Type B pancreatic cell (in vitro differentiated cells): ENCODE measurements at regions not wholly inside any gene's neighbourhood (a gene's known extent, or its start where the extent isn't known, plus 50 kb on each side); places are given as distances from the start of the nearest gene placed in this dataset.

ENCODE experiments used
- DNase-seq: peaks from one replicate; pipeline ENCODE4 v3.0.0; 2021; ENCODE audit warnings: mixed read lengths; ENCODE audit not compliant: unreplicated experiment; ENCODE audit errors: extremely low spot score
- H3K27ac Mint-ChIP-seq: 2 replicates; pipeline ENCODE4 v1.8.0; 2021; ENCODE audit warnings: mild to moderate bottlenecking, mixed read lengths
- H3K27me3 Mint-ChIP-seq: 2 replicates; pipeline ENCODE4 v1.8.0; 2021; ENCODE audit warnings: mixed read lengths
- H3K36me3 Mint-ChIP-seq: 2 replicates; pipeline ENCODE4 v1.8.0; 2021; ENCODE audit warnings: mixed read lengths
- H3K4me1 Mint-ChIP-seq: one replicate; pipeline ENCODE4 v1.8.0; 2021; ENCODE audit warnings: mixed read lengths; ENCODE audit not compliant: unreplicated experiment
- H3K4me3 Mint-ChIP-seq: 2 replicates; pipeline ENCODE4 v1.8.0; 2021; ENCODE audit warnings: mild to moderate bottlenecking, mixed read lengths
- H3K9me3 Mint-ChIP-seq: 2 replicates; pipeline ENCODE4 v1.8.0; 2021; ENCODE audit warnings: mixed read lengths
- TF ChIP-seq, protein P1 (sequence below): fragments of 200-600 bp; sonication (generic); conservative IDR thresholded peaks from 2 replicates; pipeline ENCODE4 v1.5.0; 2021; ENCODE audit warnings: antibody characterized with exemption, mild to moderate bottlenecking

DNA sequence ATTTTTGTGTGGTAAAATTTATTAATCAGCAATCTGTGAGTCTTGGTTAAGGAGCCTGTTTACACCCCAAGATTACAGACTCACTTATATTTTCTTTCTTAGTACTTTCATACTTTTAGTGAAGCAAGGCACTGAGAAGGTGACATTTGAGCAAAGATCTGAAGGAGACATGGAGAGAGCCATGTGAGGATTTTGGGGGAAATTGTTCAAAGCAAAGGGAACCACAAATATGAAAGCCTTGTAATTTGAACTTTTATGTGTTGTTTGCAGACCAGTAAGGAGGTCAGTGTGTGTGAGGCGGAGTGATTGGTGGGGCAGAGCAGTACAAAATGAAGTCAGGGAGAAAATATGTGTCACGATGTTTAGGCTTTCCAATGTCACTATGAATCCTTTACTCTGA is 140.7 kb upstream of the KLF12 start:
- H3K9me3 Mint-ChIP-seq, result peaks cover 7% of the 10 kb centered on the region
- H3K4me1 Mint-ChIP-seq, result peaks cover 4% of the 10 kb centered on the region
- H3K36me3 Mint-ChIP-seq, result no peaks in the 10 kb centered on the region
- no peak overlapping the region for H3K27ac Mint-ChIP-seq
- H3K27me3 Mint-ChIP-seq, result no peaks in the 10 kb centered on the region
- H3K4me3 Mint-ChIP-seq, result no peak overlapping the region
- no peak for DNase-seq
- TF ChIP-seq, protein P1, sequence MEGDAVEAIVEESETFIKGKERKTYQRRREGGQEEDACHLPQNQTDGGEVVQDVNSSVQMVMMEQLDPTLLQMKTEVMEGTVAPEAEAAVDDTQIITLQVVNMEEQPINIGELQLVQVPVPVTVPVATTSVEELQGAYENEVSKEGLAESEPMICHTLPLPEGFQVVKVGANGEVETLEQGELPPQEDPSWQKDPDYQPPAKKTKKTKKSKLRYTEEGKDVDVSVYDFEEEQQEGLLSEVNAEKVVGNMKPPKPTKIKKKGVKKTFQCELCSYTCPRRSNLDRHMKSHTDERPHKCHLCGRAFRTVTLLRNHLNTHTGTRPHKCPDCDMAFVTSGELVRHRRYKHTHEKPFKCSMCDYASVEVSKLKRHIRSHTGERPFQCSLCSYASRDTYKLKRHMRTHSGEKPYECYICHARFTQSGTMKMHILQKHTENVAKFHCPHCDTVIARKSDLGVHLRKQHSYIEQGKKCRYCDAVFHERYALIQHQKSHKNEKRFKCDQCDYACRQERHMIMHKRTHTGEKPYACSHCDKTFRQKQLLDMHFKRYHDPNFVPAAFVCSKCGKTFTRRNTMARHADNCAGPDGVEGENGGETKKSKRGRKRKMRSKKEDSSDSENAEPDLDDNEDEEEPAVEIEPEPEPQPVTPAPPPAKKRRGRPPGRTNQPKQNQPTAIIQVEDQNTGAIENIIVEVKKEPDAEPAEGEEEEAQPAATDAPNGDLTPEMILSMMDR, result no peak

DNA sequence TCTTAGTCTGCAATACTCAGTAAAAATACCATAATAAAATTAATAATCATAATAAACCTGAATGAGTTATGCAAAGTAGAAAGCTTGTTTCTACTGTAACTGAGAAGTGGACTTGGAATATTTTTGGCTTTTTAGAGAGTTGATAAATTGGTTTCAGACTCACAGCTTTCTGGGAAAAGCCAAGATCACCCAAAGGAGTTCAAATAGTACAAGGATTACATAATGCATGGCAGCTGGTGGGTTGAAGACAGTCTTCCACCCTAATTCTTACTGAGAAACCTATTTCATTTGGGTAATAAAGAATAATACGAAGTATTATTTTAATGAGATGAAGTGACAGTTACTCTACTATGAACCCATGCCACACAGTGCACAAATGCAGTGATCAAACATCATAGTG is 139.4 kb upstream of the KLF12 start:
- H3K9me3 Mint-ChIP-seq, result peaks cover 7% of the 10 kb centered on the region
- TF ChIP-seq, protein P1, result no peak
- no peak for DNase-seq
- H3K4me3 Mint-ChIP-seq, result no peak overlapping the region
- no peak overlapping the region for H3K27ac Mint-ChIP-seq
- H3K36me3 Mint-ChIP-seq, result no peaks in the 10 kb centered on the region
- no peaks in the 10 kb centered on the region for H3K27me3 Mint-ChIP-seq
- H3K4me1 Mint-ChIP-seq, result peaks cover 4% of the 10 kb centered on the region

DNA sequence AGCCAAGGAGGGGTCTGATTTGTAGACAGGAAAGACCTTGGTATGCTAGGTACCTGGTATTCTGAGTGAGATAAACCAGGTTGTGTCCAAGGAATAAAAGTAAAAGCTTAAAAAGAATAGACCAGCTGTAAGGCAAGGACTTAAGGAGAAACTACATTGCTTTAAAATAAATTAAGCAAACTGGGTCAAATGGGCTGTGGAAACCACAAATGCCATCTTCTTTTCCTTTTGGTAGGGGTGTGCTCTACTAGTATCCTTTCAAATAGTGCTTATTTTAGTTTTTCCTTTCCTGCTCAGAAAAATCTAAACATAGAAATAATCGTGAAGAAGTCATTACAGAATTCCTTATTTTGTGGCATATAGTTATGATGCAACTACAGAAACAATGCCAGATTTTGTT is 138.6 kb upstream of the KLF12 start:
- TF ChIP-seq, protein P1, result no peak
- no peak overlapping the region for H3K27ac Mint-ChIP-seq
- no peak for DNase-seq
- no peaks in the 10 kb centered on the region for H3K27me3 Mint-ChIP-seq
- H3K9me3 Mint-ChIP-seq, result peaks cover 7% of the 10 kb centered on the region
- peaks cover 4% of the 10 kb centered on the region for H3K4me1 Mint-ChIP-seq
- no peaks in the 10 kb centered on the region for H3K36me3 Mint-ChIP-seq
- no peak overlapping the region for H3K4me3 Mint-ChIP-seq

DNA sequence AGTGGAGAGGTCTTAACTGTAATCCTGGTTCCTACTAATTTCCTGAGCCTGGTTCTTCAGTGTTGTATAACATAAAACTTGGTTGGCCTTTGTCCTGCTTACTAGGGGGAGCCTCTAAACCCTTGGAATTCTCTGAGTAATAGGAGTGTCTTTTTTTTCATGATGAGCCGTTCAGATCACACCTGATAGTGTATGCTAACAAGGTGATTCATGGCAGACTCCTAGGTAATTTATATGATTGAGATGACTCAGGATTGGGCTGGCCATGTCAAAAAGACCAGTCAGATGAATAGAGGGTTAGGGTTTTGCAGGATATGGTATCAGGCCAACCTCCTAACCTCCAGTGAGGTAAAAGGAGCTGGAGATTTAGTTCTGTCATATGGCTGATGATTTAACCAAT is 135.8 kb upstream of the KLF12 start:
- H3K27me3 Mint-ChIP-seq, result no peaks in the 10 kb centered on the region
- DNase-seq, result no peak
- no peak overlapping the region for H3K27ac Mint-ChIP-seq
- no peak overlapping the region for H3K4me3 Mint-ChIP-seq
- TF ChIP-seq, protein P1, result no peak
- no peaks in the 10 kb centered on the region for H3K36me3 Mint-ChIP-seq
- H3K9me3 Mint-ChIP-seq, result peaks cover 15% of the 10 kb centered on the region
- peaks cover 4% of the 10 kb centered on the region for H3K4me1 Mint-ChIP-seq

DNA sequence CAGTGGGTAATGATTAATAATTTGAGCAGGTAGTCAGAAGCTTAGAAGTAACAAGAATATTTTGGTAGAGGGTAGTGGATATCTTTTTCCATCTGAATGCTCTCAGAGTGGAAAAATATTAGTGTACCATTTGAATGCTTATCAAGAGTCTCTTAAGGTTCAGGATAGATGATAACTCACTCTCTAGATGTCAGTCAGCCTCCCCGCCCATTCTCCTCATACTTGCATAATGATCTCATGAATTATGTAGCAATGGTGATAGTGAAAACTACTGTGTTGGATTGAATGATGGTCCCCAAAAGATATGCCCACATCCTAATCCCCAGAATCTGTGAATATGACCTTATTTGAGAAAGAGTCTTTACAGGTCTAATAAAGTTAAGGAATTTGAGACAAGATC is 132.7 kb upstream of the KLF12 start:
- H3K36me3 Mint-ChIP-seq, result no peaks in the 10 kb centered on the region

More for the DNA sequence above, 132.7 kb upstream of the KLF12 start:
- no peak for DNase-seq
- Mint-ChIP-seq H3K4me1 (no peaks in the 10 kb centered on the region), H3K27ac (no peak overlapping the region), H3K4me3 (no peak overlapping the region), H3K27me3 (no peaks in the 10 kb centered on the region), H3K9me3 (peaks cover 10% of the 10 kb centered on the region)
- TF ChIP-seq, protein P1, result no peak
